Left lung (tissue), 4 donors: ENCODE measurements at regions not wholly inside any gene's neighbourhood (a gene's known extent, or its start where the extent isn't known, plus 50 kb on each side); places are given as distances from the start of the nearest gene placed in this dataset.

ENCODE experiments used
- ATAC-seq: fragments of 200-7000 bp; cut with Tn5 transposase; one replicate; pipeline ENCODE4 v1.9.1; 2020; ENCODE audit warnings: moderate library complexity
- DNase-seq, 4 donors: peaks; one replicate each; pipeline ENCODE4 v3.0.0-alpha.2; 2013 to 2020
- H3K27ac ChIP-seq, 2 donors: fragments of 200-600 bp; sonication (generic) in 1 of 2; one replicate each; pipeline versions ENCODE4 v1.5.0 to v1.8.0; 2020 to 2021
- H3K27me3 ChIP-seq, 2 donors: fragments of 200-600 bp; sonication (generic) in 1 of 2; one replicate each; pipeline versions ENCODE4 v1.5.0 to v1.8.0; 2020 to 2021
- H3K36me3 ChIP-seq, 2 donors: fragments of 200-600 bp; sonication (generic) in 1 of 2; one replicate each; pipeline versions ENCODE4 v1.5.0 to v1.8.0; 2020 to 2021
- H3K4me1 ChIP-seq, 2 donors: fragments of 200-600 bp; one replicate each; pipeline ENCODE4 v1.8.0; 2021
- H3K4me3 ChIP-seq, 2 donors: fragments of 200-600 bp; sonication (generic) in 1 of 2; one replicate each; pipeline versions ENCODE4 v1.5.0 to v1.8.0; 2020 to 2021; ENCODE audit warnings: mild to moderate bottlenecking in 1 of 2
- H3K9me3 ChIP-seq, 2 donors: fragments of 200-600 bp; sonication (generic) in 1 of 2; one replicate each; pipeline versions ENCODE4 v1.5.0 to v1.8.0; 2020 to 2021
- CTCF ChIP-seq, 2 donors: fragments of 200-600 bp; sonication (generic) in 1 of 2; IDR thresholded peaks; one replicate each; pipeline versions ENCODE4 v1.5.0 to v1.8.0; 2021; ENCODE audit warnings: antibody characterized with exemption in 2 of 2
- intact Hi-C, 2 donors: fragments of 100-400 bp; cut with DNase I; formaldehyde crosslinking; loops; one replicate each; pipeline versions ENCODE4 v1.11.2 to v1.14.2; 2022
- donor health status: DM: no; HTN: yes; CAD: no.
- donor health status: DM: no; HTN: no; CAD: no.

DNA sequence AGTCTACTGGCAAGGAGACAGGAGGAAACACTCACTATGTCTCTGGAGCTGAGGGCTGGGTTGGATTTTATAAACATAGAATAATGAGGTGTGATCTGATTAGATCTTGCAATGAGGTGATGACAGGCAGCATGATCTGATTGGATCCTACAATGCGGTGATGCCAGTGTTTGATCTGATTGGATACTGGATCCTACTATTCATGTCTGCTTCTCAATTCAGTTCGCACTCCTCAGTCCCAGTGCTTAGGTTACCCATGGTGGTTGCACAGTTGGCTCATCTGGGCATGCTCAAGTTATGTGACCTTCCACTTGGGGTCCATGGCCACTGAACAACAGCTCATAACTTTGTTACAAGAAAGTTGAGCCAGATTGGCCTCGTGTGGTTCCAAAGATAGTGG is 469.5 kb downstream of the TSHZ3 start:
- Histone ChIP-seq H3K27me3 (no peaks in the 10 kb centered on the region), H3K9me3 (no peaks in the 10 kb centered on the region), H3K36me3 (no peaks in the 10 kb centered on the region), H3K27ac (no peak overlapping the region), H3K4me1 (peaks cover 0 to 5% of the 10 kb centered on the region in 2 donors), H3K4me3 (no peak overlapping the region)
- no peak for ATAC-seq
- no peak for TF ChIP-seq CTCF (IDR thresholded peaks at IDR 0.05)
- peak in 2 of 4 donors; percentile 34 to 42 for DNase-seq
- intact Hi-C loops: no loop called here

- no peak for TF ChIP-seq CTCF (IDR thresholded peaks at IDR 0.05)
- Histone ChIP-seq H3K36me3 (no peaks in the 10 kb centered on the region), H3K4me1 (peaks cover 0 to 5% of the 10 kb centered on the region in 2 donors), H3K9me3 (no peaks in the 10 kb centered on the region), H3K27me3 (no peaks in the 10 kb centered on the region), H3K4me3 (no peak overlapping the region), H3K27ac (no peak overlapping the region)
- intact Hi-C loops: no loop called here
- ATAC-seq (no peak), DNase-seq (no peak)
Measured at GRCh38 chr19:30879225-30879624, 470.0 kb downstream of the TSHZ3 start.

GRCh38 chr19:30878495-30878894 is 470.7 kb downstream of the TSHZ3 start:
- TF ChIP-seq CTCF (IDR thresholded peaks at IDR 0.05): no peak
- H3K36me3 ChIP-seq: no peaks in the 10 kb centered on the region
- ATAC-seq (no peak), DNase-seq (no peak)
- no peaks in the 10 kb centered on the region for H3K9me3 ChIP-seq
- no peaks in the 10 kb centered on the region for H3K27me3 ChIP-seq
- no peak overlapping the region for H3K4me3 ChIP-seq
- no peak overlapping the region for H3K27ac ChIP-seq
- H3K4me1 ChIP-seq: peaks cover 0 to 5% of the 10 kb centered on the region in 2 donors
- intact Hi-C loops: no loop called here

DNA sequence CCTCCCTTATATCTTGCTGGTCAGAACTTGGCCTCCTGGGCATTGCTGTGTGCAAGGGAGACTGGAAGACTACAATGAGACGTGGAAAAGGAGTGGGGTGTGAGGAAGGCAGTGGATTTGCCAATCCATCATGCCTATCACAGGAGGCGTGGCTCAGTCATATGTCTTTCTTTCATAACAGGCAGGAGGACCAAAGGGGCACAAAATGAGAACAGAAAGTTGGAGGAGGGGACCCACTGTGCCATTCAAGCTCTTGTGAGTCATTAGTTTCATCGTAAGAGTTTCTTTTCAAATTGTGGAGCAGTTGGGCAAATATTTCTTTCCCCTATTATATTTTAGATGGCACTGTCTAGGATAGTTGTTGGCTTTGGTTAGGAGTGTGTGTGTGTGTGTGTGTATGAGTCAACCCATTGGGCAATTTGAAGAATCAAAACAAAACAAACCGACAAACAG is 471.5 kb downstream of the TSHZ3 start:
- TF ChIP-seq CTCF (IDR thresholded peaks at IDR 0.05): no peak
- intact Hi-C loops: no loop called here
- peak in 1 of 4 donors; percentile 36 for DNase-seq
- no peaks in the 10 kb centered on the region for H3K27me3 ChIP-seq
- H3K9me3 ChIP-seq: no peaks in the 10 kb centered on the region
- H3K36me3 ChIP-seq: no peaks in the 10 kb centered on the region
- H3K4me3 ChIP-seq: no peak overlapping the region
- no peak overlapping the region for H3K27ac ChIP-seq
- ATAC-seq: peak; percentile 61
- H3K4me1 ChIP-seq: peaks cover 0 to under 1% of the 10 kb centered on the region in 2 donors

- ATAC-seq (no peak), DNase-seq (no peak)
- H3K9me3 ChIP-seq: no peaks in the 10 kb centered on the region
- H3K4me1 ChIP-seq: no peaks in the 10 kb centered on the region
- H3K27ac ChIP-seq: no peak overlapping the region
- H3K4me3 ChIP-seq: no peak overlapping the region
- no peaks in the 10 kb centered on the region for H3K27me3 ChIP-seq
- intact Hi-C loops: no loop called here
- no peaks in the 10 kb centered on the region for H3K36me3 ChIP-seq
- TF ChIP-seq CTCF (IDR thresholded peaks at IDR 0.05): no peak
Measured at GRCh38 chr19:30873691-30874090, 475.5 kb downstream of the TSHZ3 start.
